T-helper 1 cell treated with Interleukin-12 subunit alpha and Interleukin-12 subunit beta and Interleukin-4 antibody, amounts not matched to agents 30 μg/mL and 1 μg/mL, for 36 hours (primary cell): ENCODE measurements at regions not wholly inside any gene's neighbourhood (a gene's known extent, or its start where the extent isn't known, plus 50 kb on each side); places are given as distances from the start of the nearest gene placed in this dataset.
"Not testable (repeated sequence)": the region's sequence is repeated elsewhere in the genome, so short reads cannot be mapped to it uniquely, and the experiment has no call there.

Source experiments
- H3K27ac Mint-ChIP-seq: one replicate; pipeline ENCODE4 v1.8.0; 2021; ENCODE audit warnings: mild to moderate bottlenecking, mixed read lengths
- H3K27me3 Mint-ChIP-seq: one replicate; pipeline ENCODE4 v1.8.0; 2021; ENCODE audit warnings: low read depth, mixed read lengths
- H3K36me3 Mint-ChIP-seq: one replicate; pipeline ENCODE4 v1.8.0; 2021; ENCODE audit warnings: low read depth, mixed read lengths
- H3K4me1 Mint-ChIP-seq: one replicate; pipeline ENCODE4 v1.8.0; 2021; ENCODE audit warnings: low read depth, mixed read lengths
- H3K4me3 Mint-ChIP-seq: one replicate; pipeline ENCODE4 v1.8.0; 2021; ENCODE audit warnings: mild to moderate bottlenecking, moderate library complexity, mixed read lengths
- H3K9me3 Mint-ChIP-seq: one replicate; pipeline ENCODE4 v1.8.0; 2021; ENCODE audit warnings: mixed read lengths

DNA sequence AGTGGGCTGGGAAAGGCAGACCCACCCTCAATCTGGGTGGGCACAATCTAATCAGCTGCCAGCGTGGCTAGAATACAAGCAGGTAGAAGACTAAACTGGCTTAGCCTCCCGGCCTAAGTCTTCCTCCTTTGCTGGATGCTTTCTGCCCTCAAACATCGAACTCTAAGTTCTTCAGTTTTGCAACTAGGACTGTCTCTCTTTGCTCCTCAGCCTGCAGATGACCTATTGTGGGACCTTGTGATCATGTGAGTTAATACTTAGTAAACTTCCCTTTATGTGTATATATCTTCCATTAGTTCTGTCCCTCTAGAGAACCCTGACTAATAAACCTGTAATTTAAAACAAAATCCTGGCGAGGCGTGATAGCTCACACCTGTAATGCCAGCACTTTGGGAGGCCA is 51.8 kb upstream of the SLC39A8 start:
- H3K4me3 Mint-ChIP-seq, H3K4me1 Mint-ChIP-seq, H3K9me3 Mint-ChIP-seq, H3K36me3 Mint-ChIP-seq, H3K27ac Mint-ChIP-seq, H3K27me3 Mint-ChIP-seq: not testable (repeated sequence)

DNA sequence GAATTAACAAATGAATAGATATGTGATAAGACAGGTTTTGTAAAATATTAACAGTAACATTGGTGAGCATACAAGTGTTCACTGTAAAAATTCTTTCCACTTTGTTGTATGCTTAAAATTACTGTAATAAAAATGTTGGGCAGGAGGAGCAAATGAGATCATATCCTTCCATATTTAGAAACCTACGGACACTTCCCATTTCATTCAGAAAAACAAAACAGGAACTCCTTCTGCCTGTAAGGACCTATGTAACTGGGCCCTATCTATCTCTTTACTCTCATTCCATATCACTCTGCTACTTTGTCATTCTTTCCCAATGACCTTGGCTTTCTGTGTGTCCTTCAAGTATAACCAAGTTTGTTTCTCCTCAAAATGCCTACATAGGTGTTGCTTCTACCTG is 53.7 kb upstream of the SLC39A8 start:
- H3K4me1 Mint-ChIP-seq: no peaks in the 10 kb centered on the region
- no peak overlapping the region for H3K4me3 Mint-ChIP-seq
- H3K27ac Mint-ChIP-seq: no peak overlapping the region
- peaks cover 9% of the 10 kb centered on the region for H3K27me3 Mint-ChIP-seq
- no peaks in the 10 kb centered on the region for H3K36me3 Mint-ChIP-seq
- H3K9me3 Mint-ChIP-seq: no peaks in the 10 kb centered on the region

DNA sequence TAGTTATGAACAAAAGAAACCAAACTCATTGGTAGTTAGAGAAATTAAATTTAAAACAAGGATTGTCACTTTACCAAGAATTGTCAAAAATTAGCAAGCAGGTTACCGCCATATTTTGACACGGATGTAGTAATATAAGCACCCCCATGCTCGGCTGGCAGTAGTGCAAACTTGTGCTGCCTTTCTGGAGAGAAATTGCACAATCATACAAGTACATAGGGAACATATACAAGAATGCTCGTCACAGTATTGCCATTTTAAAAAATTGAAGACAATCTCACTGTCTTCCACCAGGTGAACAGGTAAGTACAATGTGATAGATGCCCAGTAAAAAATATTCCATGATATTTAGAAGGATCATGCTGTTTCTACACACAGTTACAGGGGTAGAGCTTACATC is 55.6 kb upstream of the SLC39A8 start:
- Mint-ChIP-seq H3K4me3 (no peak overlapping the region), H3K36me3 (no peaks in the 10 kb centered on the region), H3K27me3 (peaks cover 9% of the 10 kb centered on the region), H3K9me3 (no peaks in the 10 kb centered on the region), H3K4me1 (no peaks in the 10 kb centered on the region), H3K27ac (no peak overlapping the region)

DNA sequence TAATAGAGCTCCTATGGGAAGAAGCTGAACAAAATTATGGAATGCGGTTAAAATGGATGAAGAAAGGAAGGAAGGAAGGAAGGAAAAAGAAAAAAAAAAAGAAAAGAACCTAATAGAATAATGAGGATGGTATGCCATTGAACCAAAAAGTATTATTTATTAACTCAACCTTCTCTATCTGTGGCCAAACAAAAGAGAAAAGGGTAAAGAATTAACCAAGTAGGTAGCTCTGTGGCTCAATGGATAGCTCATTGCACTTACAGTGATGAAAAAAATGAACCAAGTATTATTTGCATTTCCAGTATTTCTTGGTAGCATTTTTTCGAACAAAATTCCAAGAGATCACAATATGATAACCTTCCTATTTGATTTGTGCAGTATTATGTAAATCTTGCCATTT is 56.9 kb upstream of the SLC39A8 start:
- no peak overlapping the region for H3K27ac Mint-ChIP-seq
- H3K27me3 Mint-ChIP-seq: peaks cover 9% of the 10 kb centered on the region
- no peaks in the 10 kb centered on the region for H3K9me3 Mint-ChIP-seq
- H3K4me1 Mint-ChIP-seq: no peaks in the 10 kb centered on the region
- H3K36me3 Mint-ChIP-seq: no peaks in the 10 kb centered on the region
- H3K4me3 Mint-ChIP-seq: no peak overlapping the region

DNA sequence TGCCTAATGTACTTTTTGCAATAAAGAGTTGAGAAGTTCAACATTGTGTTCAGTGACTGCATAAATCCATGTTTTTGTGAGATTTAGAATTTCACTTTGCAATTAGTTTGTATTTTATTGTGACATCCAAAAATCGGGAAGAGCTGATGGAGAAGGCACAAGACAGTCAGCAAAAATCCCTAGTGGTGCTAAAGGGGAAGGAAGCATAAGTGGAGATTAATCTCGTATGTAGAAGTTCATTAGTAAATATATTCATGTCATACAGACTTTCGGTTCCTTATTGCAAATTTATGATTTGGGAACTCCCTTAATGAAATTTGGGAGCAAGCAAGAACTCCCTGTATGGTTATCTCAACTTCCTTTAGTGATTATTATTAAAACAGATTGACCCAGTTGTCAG is 57.8 kb upstream of the SLC39A8 start:
- H3K27ac Mint-ChIP-seq: no peak overlapping the region
- no peaks in the 10 kb centered on the region for H3K4me1 Mint-ChIP-seq
- no peaks in the 10 kb centered on the region for H3K36me3 Mint-ChIP-seq
- no peaks in the 10 kb centered on the region for H3K9me3 Mint-ChIP-seq
- H3K4me3 Mint-ChIP-seq: no peak overlapping the region
- peaks cover 9% of the 10 kb centered on the region for H3K27me3 Mint-ChIP-seq

DNA sequence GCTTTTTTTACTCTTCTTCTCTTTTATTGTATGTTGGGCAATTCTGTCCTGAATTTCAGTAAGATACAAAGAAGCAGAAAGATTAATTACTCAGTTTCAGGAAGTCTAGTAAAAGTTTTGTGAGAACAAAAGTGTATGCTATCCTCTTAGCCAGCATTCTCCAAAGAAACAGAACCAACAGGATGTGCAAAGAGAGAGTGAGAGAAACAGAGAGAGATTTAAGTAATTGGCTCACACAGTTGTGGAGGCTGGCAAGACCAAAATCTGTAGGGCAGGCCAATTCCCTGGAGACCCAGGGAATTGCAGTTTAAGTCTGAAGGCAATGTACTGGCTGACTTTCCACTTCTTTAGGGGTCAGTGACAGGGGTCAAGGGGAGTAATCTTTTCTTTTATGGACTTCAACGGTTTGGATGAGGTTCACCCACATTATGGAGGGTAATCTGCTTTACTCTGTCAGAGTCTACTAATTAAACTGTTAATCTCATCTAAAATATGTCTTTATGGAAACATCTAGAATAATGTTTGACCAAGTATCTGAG is 59.2 kb upstream of the SLC39A8 start:
- no peak overlapping the region for H3K4me3 Mint-ChIP-seq
- H3K27me3 Mint-ChIP-seq: peaks cover 9% of the 10 kb centered on the region
- H3K9me3 Mint-ChIP-seq: no peaks in the 10 kb centered on the region
- H3K27ac Mint-ChIP-seq: no peak overlapping the region
- no peaks in the 10 kb centered on the region for H3K36me3 Mint-ChIP-seq
- no peaks in the 10 kb centered on the region for H3K4me1 Mint-ChIP-seq

DNA sequence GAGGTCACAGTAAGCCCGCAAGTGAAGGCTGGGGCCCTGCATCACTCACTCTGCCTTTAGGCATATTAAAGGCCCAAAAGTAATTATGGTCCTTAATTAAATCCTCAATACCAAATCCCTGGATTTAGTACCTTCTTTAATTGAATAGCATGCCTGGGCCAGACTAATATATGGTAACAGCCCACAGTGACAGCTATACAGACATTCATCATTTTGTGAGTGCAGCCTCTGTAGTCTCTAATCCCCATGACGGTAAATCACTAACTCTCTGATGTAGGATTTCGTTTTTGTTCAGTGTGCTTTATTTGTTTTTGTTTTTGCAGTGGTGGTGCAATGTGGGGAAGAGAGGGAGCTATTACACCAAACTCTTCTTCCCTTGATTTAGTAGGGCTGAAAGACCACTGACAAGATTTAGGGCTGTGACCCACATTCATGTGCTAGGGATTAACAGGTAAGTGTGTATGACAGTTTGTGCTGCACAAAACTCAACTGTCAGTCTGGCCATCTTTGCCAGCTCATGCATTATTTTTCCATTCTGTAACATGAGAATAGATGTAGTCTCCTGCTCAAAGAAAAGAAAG is 60.6 kb upstream of the SLC39A8 start:
- Mint-ChIP-seq H3K4me3 (no peak overlapping the region), H3K9me3 (no peaks in the 10 kb centered on the region), H3K4me1 (no peaks in the 10 kb centered on the region), H3K27me3 (peaks cover 9% of the 10 kb centered on the region), H3K36me3 (no peaks in the 10 kb centered on the region), H3K27ac (no peak overlapping the region)

DNA sequence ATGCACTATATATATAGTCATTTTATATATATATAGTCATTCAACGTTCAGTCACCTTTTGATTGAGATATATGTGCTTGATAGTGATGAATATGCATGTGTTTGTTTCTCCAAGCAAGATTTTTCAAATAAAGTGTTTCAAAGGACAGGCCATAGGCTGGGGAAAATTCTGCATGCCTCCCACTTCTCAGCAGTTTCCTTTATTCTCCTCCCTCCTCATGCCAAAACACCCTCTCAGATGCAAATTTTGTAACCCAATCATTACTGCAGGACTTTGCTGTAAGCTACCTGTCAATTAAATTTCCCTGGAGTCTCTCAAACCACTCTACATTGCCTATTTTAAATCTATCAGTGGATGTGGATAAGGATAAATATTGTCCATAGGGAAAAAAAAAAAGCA is 65.6 kb upstream of the SLC39A8 start:
- not testable (repeated sequence) for H3K4me1 Mint-ChIP-seq, H3K27me3 Mint-ChIP-seq, H3K9me3 Mint-ChIP-seq, H3K4me3 Mint-ChIP-seq, H3K36me3 Mint-ChIP-seq, H3K27ac Mint-ChIP-seq

DNA sequence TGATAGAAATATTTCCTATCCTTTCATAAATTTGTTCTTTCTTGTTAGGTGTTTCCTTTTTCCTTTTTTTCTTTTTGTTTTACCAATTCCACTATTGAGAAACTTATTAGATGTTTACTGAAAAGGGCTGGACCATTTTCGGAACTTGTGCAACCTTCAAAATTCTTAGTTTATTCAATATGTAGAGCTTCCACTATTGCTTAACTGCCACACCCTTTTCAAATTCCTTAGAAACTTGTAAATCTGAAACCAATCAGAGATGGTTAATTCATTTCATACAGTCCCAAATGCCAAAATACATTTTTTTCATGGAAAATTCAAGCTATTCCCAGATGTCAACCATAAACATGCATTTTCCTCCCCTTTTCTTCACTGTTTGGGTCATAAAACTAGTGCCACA is 66.1 kb upstream of the SLC39A8 start:
- Mint-ChIP-seq H3K36me3 (no peaks in the 10 kb centered on the region), H3K4me1 (no peaks in the 10 kb centered on the region), H3K4me3 (no peak overlapping the region), H3K27me3 (peaks cover 3% of the 10 kb centered on the region), H3K27ac (no peak overlapping the region), H3K9me3 (no peaks in the 10 kb centered on the region)

DNA sequence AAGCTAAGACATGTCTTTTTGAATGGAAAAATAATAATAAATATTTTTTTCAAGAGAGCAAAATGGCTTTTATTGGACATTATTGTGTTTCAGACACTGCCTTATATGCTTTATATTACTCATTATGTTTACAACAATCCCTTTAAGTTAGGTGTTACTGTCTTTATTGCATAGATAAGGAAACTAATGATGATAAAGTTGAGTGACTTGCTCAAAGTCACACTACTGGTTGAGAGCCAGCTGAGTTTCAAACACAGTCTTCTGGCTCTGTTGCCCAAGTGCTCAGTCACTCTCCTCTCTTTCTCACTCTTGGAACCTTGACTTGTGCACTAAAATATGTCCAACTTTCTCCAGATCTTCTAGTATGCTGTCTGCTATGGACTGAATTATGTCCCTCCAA is 71.5 kb upstream of the SLC39A8 start:
- no peak overlapping the region for H3K27ac Mint-ChIP-seq
- H3K4me3 Mint-ChIP-seq: no peak overlapping the region
- no peaks in the 10 kb centered on the region for H3K4me1 Mint-ChIP-seq
- H3K9me3 Mint-ChIP-seq: no peaks in the 10 kb centered on the region
- H3K36me3 Mint-ChIP-seq: no peaks in the 10 kb centered on the region
- peaks cover 4% of the 10 kb centered on the region for H3K27me3 Mint-ChIP-seq

DNA sequence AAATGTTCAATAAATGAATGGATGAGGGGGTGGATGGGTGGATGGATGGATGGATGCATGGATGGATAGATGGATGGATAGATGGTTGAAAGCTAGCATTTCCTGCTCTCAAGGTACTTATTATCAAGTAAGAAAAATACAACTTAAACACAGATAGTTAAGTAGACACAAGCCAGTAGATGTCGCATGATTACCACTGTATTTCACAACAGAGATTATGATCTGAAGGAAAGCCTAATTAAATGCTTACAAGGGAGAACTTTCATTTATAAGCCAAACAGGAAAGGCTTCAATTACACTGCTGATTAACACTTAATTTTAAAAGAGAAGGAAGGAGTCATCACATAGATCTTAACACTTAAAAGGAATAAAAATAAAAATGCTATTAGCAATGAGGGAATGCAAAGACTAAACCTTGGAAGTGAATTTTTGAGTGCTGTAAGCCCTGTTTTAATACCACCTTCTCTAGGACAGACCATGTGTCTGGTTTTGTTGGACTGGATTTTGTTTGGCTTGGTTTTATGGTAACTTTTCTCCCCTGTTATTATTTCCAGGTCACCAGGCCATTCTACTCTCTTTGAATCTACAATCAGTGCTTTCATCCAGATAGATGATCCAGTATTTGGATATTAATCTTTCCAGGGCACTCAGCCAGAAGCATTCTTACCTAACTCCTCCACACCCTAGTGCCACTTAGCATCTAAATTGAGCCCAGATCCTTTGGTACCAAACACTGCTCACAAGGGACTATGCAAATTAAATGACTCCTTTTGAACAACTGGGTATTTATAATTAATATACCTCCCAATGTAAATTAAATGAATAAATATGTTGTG is 75.5 kb upstream of the SLC39A8 start:
- H3K9me3 Mint-ChIP-seq: no peaks in the 10 kb centered on the region
- H3K4me1 Mint-ChIP-seq: peaks cover 2% of the 10 kb centered on the region
- H3K4me3 Mint-ChIP-seq: no peak overlapping the region
- peaks cover 4% of the 10 kb centered on the region for H3K27me3 Mint-ChIP-seq
- no peaks in the 10 kb centered on the region for H3K36me3 Mint-ChIP-seq
- H3K27ac Mint-ChIP-seq: no peak overlapping the region

DNA sequence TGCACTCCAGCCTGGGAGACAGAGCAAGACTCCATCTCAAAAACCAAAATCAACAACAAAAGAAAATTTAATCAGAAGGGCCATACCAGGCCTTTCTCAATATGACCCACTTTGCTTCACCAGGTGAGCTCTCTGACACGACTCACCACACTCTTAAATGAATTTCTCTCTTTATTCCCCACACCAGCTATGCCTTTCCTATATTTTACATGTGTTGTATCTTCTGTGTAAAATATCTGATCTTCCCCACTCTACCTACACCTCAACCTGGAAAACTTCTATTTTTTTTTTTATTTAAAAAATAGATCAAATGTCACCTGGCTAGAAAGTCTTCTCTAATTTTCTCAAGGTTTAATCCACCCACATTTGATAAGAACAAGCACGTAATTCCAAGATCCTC is 77.6 kb upstream of the SLC39A8 start:
- Mint-ChIP-seq H3K9me3 (no peaks in the 10 kb centered on the region), H3K4me3 (no peak overlapping the region), H3K27me3 (no peaks in the 10 kb centered on the region), H3K36me3 (no peaks in the 10 kb centered on the region), H3K4me1 (peaks cover 2% of the 10 kb centered on the region), H3K27ac (no peak overlapping the region)

DNA sequence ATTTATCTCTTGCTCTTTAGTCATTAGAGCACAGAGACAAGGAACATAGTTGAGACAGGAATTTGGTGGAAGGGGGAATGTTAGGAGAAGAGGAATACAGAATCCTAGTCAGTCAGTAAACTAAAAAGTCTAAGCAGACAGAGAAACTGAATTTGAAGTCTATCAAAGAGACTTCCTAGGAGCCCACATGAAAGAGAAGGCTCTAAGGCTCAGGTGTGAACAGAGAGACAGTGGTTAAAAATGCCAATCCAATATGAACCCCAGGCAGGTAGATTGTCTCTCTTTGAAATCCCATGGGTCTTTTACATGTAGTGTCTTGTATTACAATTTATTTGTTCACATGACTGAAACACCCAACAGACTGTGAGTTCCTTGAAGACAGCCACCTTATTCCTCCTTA is 77.8 kb upstream of the NFKB1 start:
- no peak overlapping the region for H3K27ac Mint-ChIP-seq
- peaks cover 2% of the 10 kb centered on the region for H3K4me1 Mint-ChIP-seq
- H3K9me3 Mint-ChIP-seq: no peaks in the 10 kb centered on the region
- no peak overlapping the region for H3K4me3 Mint-ChIP-seq
- no peaks in the 10 kb centered on the region for H3K27me3 Mint-ChIP-seq
- H3K36me3 Mint-ChIP-seq: no peaks in the 10 kb centered on the region

DNA sequence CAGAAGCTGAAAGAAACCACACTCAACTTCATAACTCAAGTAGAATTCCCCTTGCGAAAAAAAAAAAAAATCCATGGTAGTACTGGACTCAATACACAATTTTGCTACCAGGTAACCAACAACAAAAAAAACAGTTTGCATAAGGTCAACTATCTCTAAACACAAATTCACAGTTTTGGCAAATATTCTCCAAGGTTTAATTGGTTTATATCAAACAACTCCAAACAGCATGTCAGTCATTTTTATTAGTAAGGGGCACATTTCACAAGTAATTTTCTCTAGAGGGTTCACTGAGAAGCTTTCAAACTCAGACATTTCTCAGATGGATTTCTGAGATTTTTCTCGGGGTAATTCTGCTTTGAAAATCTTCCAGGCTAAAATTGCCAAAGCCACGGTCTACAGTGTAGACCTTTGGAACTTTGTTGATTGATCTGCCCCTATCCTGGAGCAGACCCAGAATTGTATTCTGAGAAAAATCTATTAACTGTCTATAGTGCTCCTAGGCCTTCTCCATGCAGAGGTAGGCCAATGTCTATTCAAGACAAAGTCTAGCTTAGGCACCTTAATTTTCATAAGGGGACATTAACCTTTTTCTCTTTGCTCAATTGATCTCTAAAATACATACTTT is 73.7 kb upstream of the NFKB1 start:
- Mint-ChIP-seq H3K27ac (no peak overlapping the region), H3K36me3 (peaks cover 5% of the 10 kb centered on the region), H3K9me3 (no peaks in the 10 kb centered on the region), H3K27me3 (no peaks in the 10 kb centered on the region), H3K4me1 (peaks cover 10% of the 10 kb centered on the region), H3K4me3 (no peak overlapping the region)

DNA sequence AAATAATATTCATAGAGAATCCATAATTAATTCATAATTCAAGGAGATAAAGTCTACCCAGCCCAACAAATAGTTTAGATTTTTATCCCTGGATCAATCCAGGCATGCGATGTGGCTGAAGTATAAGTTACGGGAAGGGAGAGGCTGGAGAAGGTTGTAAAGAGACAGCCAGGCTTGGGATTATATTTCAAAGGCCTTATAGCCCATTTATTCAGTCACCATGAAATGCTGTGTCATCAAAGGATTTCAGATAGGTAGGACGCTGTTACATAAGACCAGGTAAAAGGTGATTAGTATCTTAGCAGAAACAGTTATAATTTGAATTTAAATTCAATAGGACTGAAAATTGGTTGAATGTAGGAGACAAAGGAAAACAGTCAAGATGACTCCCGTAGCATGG is 73.0 kb upstream of the NFKB1 start:
- no peaks in the 10 kb centered on the region for H3K9me3 Mint-ChIP-seq
- peaks cover 10% of the 10 kb centered on the region for H3K4me1 Mint-ChIP-seq
- no peak overlapping the region for H3K4me3 Mint-ChIP-seq
- H3K27ac Mint-ChIP-seq: no peak overlapping the region
- H3K36me3 Mint-ChIP-seq: peaks cover 5% of the 10 kb centered on the region
- peaks cover 4% of the 10 kb centered on the region for H3K27me3 Mint-ChIP-seq
